K562 (cell line): ENCODE measurements at regions not wholly inside any gene's neighbourhood (a gene's known extent, or its start where the extent isn't known, plus 50 kb on each side); places are given as distances from the start of the nearest gene placed in this dataset.

ENCODE experiments used
- ATAC-seq: fragments of 200-7000 bp; cut with Tn5 transposase; 3 replicates; pipeline ENCODE4 v1.9.1; 2020; ENCODE audit warnings: moderate library complexity
- BruUV-seq: library from RNA; stranded (reverse); fragments of 400-500 nt; replicated peaks from 2 replicates; lab custom pipeline; 2021; lab: Mats Ljungman, UMichigan
- CTCF ChIA-PET: fragments of 300-600 bp; formaldehyde crosslinking; extraction: SDS; loops from one replicate; lab custom pipeline; 2021; ENCODE audit warnings: low intra/inter-chr PET ratio; lab: Yijun Ruan, JAX
- POLR2A ChIA-PET: fragments of 300-600, 350-650 bp; sonication (Branson Sonifier 250); formaldehyde crosslinking; extraction: SDS; loops from one replicate; lab custom pipeline; 2021; ENCODE audit warnings: antibody characterized with exemption, inconsistent platforms; lab: Yijun Ruan, JAX
- DNase-seq, 4 experiments: peaks; one replicate each; pipeline versions ENCODE4 v3.0.0 to v3.0.0-alpha.2; 2011 to 2018; ENCODE audit warnings: low spot score in 3 of 4, mixed read lengths in 3 of 4; ENCODE audit errors: extremely low read depth in 1 of 4
- FAIRE-seq: peaks from 2 replicates; lab custom pipeline; 2011; peaks lifted over from hg19 to GRCh38; lab: Jason Lieb, UNC
- H2AFZ ChIP-seq: 2 replicates; pipeline ENCODE4 v1.6.0; 2011; ENCODE audit warnings: low read depth, low read length, control low read depth, inconsistent platforms
- H3K27ac ChIP-seq: fragments of 200-600 bp; 3 replicates; pipeline ENCODE4 v1.8.0; 2011; ENCODE audit warnings: low read depth, mild to moderate bottlenecking, control low read depth, inconsistent platforms, low read length, moderate library complexity, mixed read lengths; ENCODE audit errors: extremely low read depth
- H3K27me3 ChIP-seq, 2 experiments: fragments of 300-600 bp in 1 of 2; 2 replicates in 1 of 2; 3 replicates in 1 of 2; pipeline versions ENCODE4 v1.6.0 to v1.8.0; 2011; ENCODE audit warnings: inconsistent platforms in 2 of 2, low read length in 2 of 2, mild to moderate bottlenecking in 1 of 2, mixed read lengths in 1 of 2, moderate library complexity in 1 of 2; ENCODE audit not compliant: control insufficient read depth in 2 of 2, insufficient read depth in 2 of 2
- H3K36me3 ChIP-seq: fragments of 300-600 bp; 3 replicates; pipeline ENCODE4 v1.8.0; 2011; ENCODE audit warnings: mild to moderate bottlenecking, low read length, inconsistent platforms; ENCODE audit not compliant: control insufficient read depth, insufficient read depth
- H3K4me1 ChIP-seq, 2 experiments: fragments of 200-600 bp in 1 of 2; replicated peaks in 1 of 2; 2 replicates in 1 of 2; 3 replicates in 1 of 2; pipeline versions ENCODE4 v1.5.1 to v1.8.0; 2011; ENCODE audit warnings: inconsistent platforms in 2 of 2, low read length in 2 of 2, mild to moderate bottlenecking in 1 of 2, mixed read lengths in 1 of 2, moderate library complexity in 1 of 2; ENCODE audit not compliant: control insufficient read depth in 2 of 2, insufficient read depth in 2 of 2
- H3K4me2 ChIP-seq: 2 replicates; pipeline ENCODE4 v1.6.1; 2011; ENCODE audit warnings: low read length, control low read depth, inconsistent platforms, mixed read lengths; ENCODE audit not compliant: insufficient read depth
- H3K4me3 ChIP-seq: fragments of 200-600 bp; sonication (generic), shearing (Covaris generic); 2 replicates; pipeline ENCODE4 v1.5.1; 2016; ENCODE audit warnings: control low read depth, inconsistent platforms
- H3K79me2 ChIP-seq: fragments of 200-600 bp; 3 replicates; pipeline ENCODE4 v1.8.0; 2011; ENCODE audit warnings: low read length, inconsistent platforms; ENCODE audit not compliant: control insufficient read depth, insufficient read depth
- H3K9ac ChIP-seq, 2 experiments: 2 replicates each; pipeline versions ENCODE4 v1.6.0 to v1.6.1; 2011; ENCODE audit warnings: low read depth in 2 of 2, low read length in 2 of 2, control low read depth in 1 of 2, inconsistent platforms in 1 of 2, mild to moderate bottlenecking in 1 of 2, mixed read lengths in 1 of 2; ENCODE audit not compliant: insufficient read depth in 1 of 2
- H3K9me1 ChIP-seq: one replicate; pipeline ENCODE4 v1.6.0; 2011; ENCODE audit warnings: inconsistent platforms, mild to moderate bottlenecking, low read length, moderate library complexity; ENCODE audit not compliant: control insufficient read depth, insufficient read depth
- H3K9me3 ChIP-seq: replicated peaks from 2 replicates; pipeline ENCODE4 v1.5.1; 2011; ENCODE audit warnings: low read depth, low read length, inconsistent platforms; ENCODE audit not compliant: control insufficient read depth, insufficient read depth
- H4K20me1 ChIP-seq: replicated peaks from 2 replicates; pipeline ENCODE4 v1.6.1; 2011; ENCODE audit warnings: low read length, inconsistent platforms, mixed read lengths; ENCODE audit not compliant: control insufficient read depth, insufficient read depth
- CBFA2T2 ChIP-seq: fragments of 450-650 bp; conservative IDR thresholded peaks from 2 replicates; pipeline ENCODE4 v1.6.1; 2017; ENCODE audit warnings: mild to moderate bottlenecking
- KAT8 ChIP-seq: fragments of 450-650 bp; IDR thresholded peaks from 2 replicates; pipeline ENCODE4 v1.6.1; 2016; ENCODE audit warnings: low read depth, mild to moderate bottlenecking
- PURB ChIP-seq: sonication (generic); formaldehyde crosslinking; IDR thresholded peaks from 2 replicates; pipeline ENCODE4 v1.9.0; 2021; ENCODE audit warnings: low read depth, mild to moderate bottlenecking, missing genetic modification reagents
- RNF2 ChIP-seq: sonication (generic); IDR thresholded peaks from 2 replicates; pipeline ENCODE4 v1.6.1; 2016
- TEAD4 ChIP-seq, 2 experiments: sonication (generic) in 1 of 2; formaldehyde crosslinking in 1 of 2; IDR thresholded peaks; 2 replicates each; pipeline versions ENCODE4 v1.6.1 to v1.8.0; 2012 to 2022; ENCODE audit warnings: borderline replicate concordance in 1 of 2, inconsistent platforms in 1 of 2, low read length in 1 of 2, mild to moderate bottlenecking in 1 of 2, missing genetic modification reagents in 1 of 2
- THAP7 ChIP-seq: fragments of 250-450 bp; sonication (Bioruptor Pico); IDR thresholded peaks from 2 replicates; pipeline ENCODE4 v1.5.0; 2021
- TRIM24 ChIP-seq, 2 experiments: fragments of 450-650 bp; IDR thresholded peaks; 2 replicates each; pipeline ENCODE4 v1.6.1; 2016
- ZNF280B ChIP-seq: fragments of 250-450 bp; sonication (Bioruptor Pico); IDR thresholded peaks from 2 replicates; pipeline ENCODE4 v1.5.1; 2021; ENCODE audit warnings: mild to moderate bottlenecking
- ZNF431 ChIP-seq: sonication (generic); formaldehyde crosslinking; IDR thresholded peaks from 2 replicates; pipeline ENCODE4 v1.8.0; 2022; ENCODE audit warnings: mild to moderate bottlenecking, missing genetic modification reagents
- ZNF668 ChIP-seq: fragments of 250-450 bp; sonication (Bioruptor Pico); IDR thresholded peaks from 2 replicates; pipeline ENCODE4 v1.8.0; 2022; ENCODE audit warnings: mild to moderate bottlenecking, inconsistent platforms
- ZNF699 ChIP-seq: fragments of 250-450 bp; sonication (Bioruptor Pico); IDR thresholded peaks from 2 replicates; pipeline ENCODE4 v1.8.0; 2021; ENCODE audit warnings: mild to moderate bottlenecking, moderate library complexity; ENCODE audit not compliant: insufficient replicate concordance
- WGBS: fragments of 100-300 bp; shearing (Covaris generic); methylation state at CpG from one replicate; pipeline ENCODE4 v1.1.6; 2016; ENCODE audit warnings: low coverage, mixed read lengths; ENCODE audit not compliant: insufficient coverage; ENCODE audit errors: missing lambda C conversion rate; 5-methylcytosine and 5-hydroxymethylcytosine counted together
- in situ Hi-C: fragments of 300-500 bp; cut with MboI; formaldehyde crosslinking; loops from 4 replicates; pipeline ENCODE4 v1.15.0; 2018; ENCODE audit warnings: inconsistent platforms, mixed read lengths
- intact Hi-C: fragments of 100-400 bp; cut with micrococcal nuclease; formaldehyde crosslinking; loops from 2 replicates; pipeline ENCODE4 v1.14.2; 2022
- TF ChIP-seq, protein P1 (sequence below): fragments of 450-650 bp; formaldehyde crosslinking; IDR thresholded peaks from 2 replicates; pipeline ENCODE4 v1.4.0; 2020; ENCODE audit warnings: mild to moderate bottlenecking, moderate library complexity
- TF ChIP-seq, protein P2 (sequence below), 2 experiments: fragments of 450-650 bp; conservative IDR thresholded peaks; 2 replicates each; pipeline ENCODE4 v1.6.1; 2017; ENCODE audit warnings: mild to moderate bottlenecking in 2 of 2, moderate library complexity in 2 of 2
- TF ChIP-seq, protein P3 (sequence below): sonication (generic); formaldehyde crosslinking; IDR thresholded peaks from 2 replicates; pipeline ENCODE4 v1.8.1; 2023; ENCODE audit warnings: mild to moderate bottlenecking, missing genetic modification reagents, moderate library complexity
- TF ChIP-seq, protein P4 (sequence below): fragments of 450-650 bp; IDR thresholded peaks from 2 replicates; pipeline ENCODE4 v1.6.1; 2017; ENCODE audit warnings: antibody characterized with exemption

DNA sequence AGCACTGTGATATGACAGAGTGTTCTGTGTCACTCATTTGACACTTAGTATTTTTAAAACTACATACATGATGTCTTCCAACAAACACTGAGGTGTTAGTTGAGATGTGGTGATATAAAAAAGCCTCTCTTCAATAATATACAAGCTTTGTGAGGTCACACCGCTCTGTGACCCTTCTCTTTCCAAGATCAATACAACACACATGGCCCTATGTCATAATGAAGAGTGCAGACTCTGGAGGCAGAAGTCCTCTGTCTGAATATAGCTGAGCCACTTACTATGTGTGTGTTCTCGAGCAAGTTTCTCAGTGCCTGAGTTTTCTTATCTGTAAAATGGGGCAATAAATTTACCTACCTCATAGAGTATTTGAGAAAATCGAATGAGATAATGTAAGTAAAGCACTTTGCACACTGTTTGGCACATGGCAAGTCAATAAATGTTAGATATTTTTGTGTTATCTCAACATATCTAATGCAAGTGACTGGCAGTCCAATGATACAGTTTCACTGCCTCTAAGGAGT, 499.0 kb upstream of the MARCKS start:
- ChIA-PET CTCF (no interaction called here), POLR2A (interaction anchor here (1.0 kb wide), 1 partner anchor 8 kb away, joined by 3 read pairs; no protein-coding TSS in a partner anchor)
- no peaks in the 10 kb centered on the region for H3K79me2 ChIP-seq
- no peak overlapping the region for H3K27ac ChIP-seq
- no peaks in the 10 kb centered on the region for H3K4me1 ChIP-seq
- no TSS peak for BruUV-seq
- no peak overlapping the region for H3K4me2 ChIP-seq
- H3K36me3 ChIP-seq, result no peaks in the 10 kb centered on the region
- H3K9ac ChIP-seq, result no peak overlapping the region
- FAIRE-seq (no peak), ATAC-seq (no peak), DNase-seq (no peak)
- whole genome bisulfite sequencing, result 0% methylated on average over 3 of the region's 3 CpGs
- H3K9me3 ChIP-seq, result no peaks in the 10 kb centered on the region
- no peaks in the 10 kb centered on the region for H3K27me3 ChIP-seq
- H4K20me1 ChIP-seq, result no peaks in the 10 kb centered on the region
- in situ Hi-C loops, result no loop called here
- intact Hi-C loops, result no loop called here
- H3K4me3 ChIP-seq, result no peak overlapping the region
- no peak overlapping the region for H2AFZ ChIP-seq
- no peaks in the 10 kb centered on the region for H3K9me1 ChIP-seq
- TF ChIP-seq ZNF699 (CRISPR knock-in tag) (no peak), ZNF668 (CRISPR knock-in tag) (no peak), ZNF280B (CRISPR knock-in tag) (no peak), TRIM24 (IDR thresholded peaks at IDR 0.05) (no peak), PURB (CRISPR knock-in tag) (no peak), CBFA2T2 (no peak), THAP7 (CRISPR knock-in tag) (no peak), RNF2 (no peak), KAT8 (no peak), TEAD4 (IDR thresholded peaks at IDR 0.05; ENCODE audit: low read length) (no peak), TEAD4 (CRISPR knock-in tag; IDR thresholded peaks at IDR 0.05; ENCODE audit: borderline replicate concordance) (no peak), ZNF431 (CRISPR knock-in tag) (no peak)
- TF ChIP-seq, protein P1, sequence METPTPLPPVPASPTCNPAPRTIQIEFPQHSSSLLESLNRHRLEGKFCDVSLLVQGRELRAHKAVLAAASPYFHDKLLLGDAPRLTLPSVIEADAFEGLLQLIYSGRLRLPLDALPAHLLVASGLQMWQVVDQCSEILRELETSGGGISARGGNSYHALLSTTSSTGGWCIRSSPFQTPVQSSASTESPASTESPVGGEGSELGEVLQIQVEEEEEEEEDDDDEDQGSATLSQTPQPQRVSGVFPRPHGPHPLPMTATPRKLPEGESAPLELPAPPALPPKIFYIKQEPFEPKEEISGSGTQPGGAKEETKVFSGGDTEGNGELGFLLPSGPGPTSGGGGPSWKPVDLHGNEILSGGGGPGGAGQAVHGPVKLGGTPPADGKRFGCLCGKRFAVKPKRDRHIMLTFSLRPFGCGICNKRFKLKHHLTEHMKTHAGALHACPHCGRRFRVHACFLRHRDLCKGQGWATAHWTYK, result no peak
- TF ChIP-seq, protein P2, sequence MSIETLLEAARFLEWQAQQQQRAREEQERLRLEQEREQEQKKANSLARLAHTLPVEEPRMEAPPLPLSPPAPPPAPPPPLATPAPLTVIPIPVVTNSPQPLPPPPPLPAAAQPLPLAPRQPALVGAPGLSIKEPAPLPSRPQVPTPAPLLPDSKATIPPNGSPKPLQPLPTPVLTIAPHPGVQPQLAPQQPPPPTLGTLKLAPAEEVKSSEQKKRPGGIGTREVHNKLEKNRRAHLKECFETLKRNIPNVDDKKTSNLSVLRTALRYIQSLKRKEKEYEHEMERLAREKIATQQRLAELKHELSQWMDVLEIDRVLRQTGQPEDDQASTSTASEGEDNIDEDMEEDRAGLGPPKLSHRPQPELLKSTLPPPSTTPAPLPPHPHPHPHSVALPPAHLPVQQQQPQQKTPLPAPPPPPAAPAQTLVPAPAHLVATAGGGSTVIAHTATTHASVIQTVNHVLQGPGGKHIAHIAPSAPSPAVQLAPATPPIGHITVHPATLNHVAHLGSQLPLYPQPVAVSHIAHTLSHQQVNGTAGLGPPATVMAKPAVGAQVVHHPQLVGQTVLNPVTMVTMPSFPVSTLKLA (conservative IDR thresholded peaks at IDR 0.05), result no peak
- TF ChIP-seq, protein P3, sequence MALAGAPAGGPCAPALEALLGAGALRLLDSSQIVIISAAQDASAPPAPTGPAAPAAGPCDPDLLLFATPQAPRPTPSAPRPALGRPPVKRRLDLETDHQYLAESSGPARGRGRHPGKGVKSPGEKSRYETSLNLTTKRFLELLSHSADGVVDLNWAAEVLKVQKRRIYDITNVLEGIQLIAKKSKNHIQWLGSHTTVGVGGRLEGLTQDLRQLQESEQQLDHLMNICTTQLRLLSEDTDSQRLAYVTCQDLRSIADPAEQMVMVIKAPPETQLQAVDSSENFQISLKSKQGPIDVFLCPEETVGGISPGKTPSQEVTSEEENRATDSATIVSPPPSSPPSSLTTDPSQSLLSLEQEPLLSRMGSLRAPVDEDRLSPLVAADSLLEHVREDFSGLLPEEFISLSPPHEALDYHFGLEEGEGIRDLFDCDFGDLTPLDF (CRISPR knock-in tag), result no peak
- TF ChIP-seq, protein P4, sequence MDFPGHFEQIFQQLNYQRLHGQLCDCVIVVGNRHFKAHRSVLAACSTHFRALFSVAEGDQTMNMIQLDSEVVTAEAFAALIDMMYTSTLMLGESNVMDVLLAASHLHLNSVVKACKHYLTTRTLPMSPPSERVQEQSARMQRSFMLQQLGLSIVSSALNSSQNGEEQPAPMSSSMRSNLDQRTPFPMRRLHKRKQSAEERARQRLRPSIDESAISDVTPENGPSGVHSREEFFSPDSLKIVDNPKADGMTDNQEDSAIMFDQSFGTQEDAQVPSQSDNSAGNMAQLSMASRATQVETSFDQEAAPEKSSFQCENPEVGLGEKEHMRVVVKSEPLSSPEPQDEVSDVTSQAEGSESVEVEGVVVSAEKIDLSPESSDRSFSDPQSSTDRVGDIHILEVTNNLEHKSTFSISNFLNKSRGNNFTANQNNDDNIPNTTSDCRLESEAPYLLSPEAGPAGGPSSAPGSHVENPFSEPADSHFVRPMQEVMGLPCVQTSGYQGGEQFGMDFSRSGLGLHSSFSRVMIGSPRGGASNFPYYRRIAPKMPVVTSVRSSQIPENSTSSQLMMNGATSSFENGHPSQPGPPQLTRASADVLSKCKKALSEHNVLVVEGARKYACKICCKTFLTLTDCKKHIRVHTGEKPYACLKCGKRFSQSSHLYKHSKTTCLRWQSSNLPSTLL, result no peak
